Fibroblast of skin of right biceps (primary cell): ENCODE measurements at regions not wholly inside any gene's neighbourhood (a gene's known extent, or its start where the extent isn't known, plus 50 kb on each side); places are given as distances from the start of the nearest gene placed in this dataset.
A peak's percentile ranks its signal among the peaks of the same experiment; 100 is the strongest.

Source experiments
- DNase-seq: peaks from one replicate; pipeline ENCODE4 v3.0.0-alpha.2; 2013

- no peak for DNase-seq
Observed at GRCh38 chr2:8027387-8027786, 654.5 kb upstream of the ID2 start.

- no peak for DNase-seq
Observed at GRCh38 chr2:8028036-8028435, 653.8 kb upstream of the ID2 start.

GRCh38 chr2:8028436-8028835 lies 653.4 kb upstream of the ID2 start:
- DNase-seq: no peak

- no peak for DNase-seq
Observed at GRCh38 chr2:8028981-8029380, 652.9 kb upstream of the ID2 start.

- DNase-seq: peak; percentile 26
Observed at GRCh38 chr2:8030573-8031303, 651.1 kb upstream of the ID2 start.

- no peak for DNase-seq
Observed at GRCh38 chr2:8031370-8031769, 650.5 kb upstream of the ID2 start.

- DNase-seq: no peak
Observed at GRCh38 chr2:8033546-8034096, 648.2 kb upstream of the ID2 start.

GRCh38 chr2:8036366-8036765 lies 645.5 kb upstream of the ID2 start:
- peak; percentile 23 for DNase-seq

- no peak for DNase-seq
Observed at GRCh38 chr2:8039732-8040131, 642.1 kb upstream of the ID2 start.

GRCh38 chr2:8043295-8043694 lies 638.6 kb upstream of the ID2 start:
- no peak for DNase-seq

- no peak for DNase-seq
Observed at GRCh38 chr2:8044046-8044594, 637.7 kb upstream of the ID2 start.

GRCh38 chr2:8045081-8045614 lies 636.7 kb upstream of the ID2 start:
- no peak for DNase-seq

GRCh38 chr2:8046849-8047248 lies 635.0 kb upstream of the ID2 start:
- DNase-seq: no peak

GRCh38 chr2:8049176-8049575 lies 632.7 kb upstream of the ID2 start:
- DNase-seq: peak; percentile 58

GRCh38 chr2:8049851-8050571 lies 631.8 kb upstream of the ID2 start:
- no peak for DNase-seq

- DNase-seq: peak; percentile 62
Observed at GRCh38 chr2:8053216-8053615, 628.6 kb upstream of the ID2 start.

GRCh38 chr2:8054070-8054469 lies 627.8 kb upstream of the ID2 start:
- no peak for DNase-seq

- DNase-seq: no peak
Observed at GRCh38 chr2:8058652-8059051, 623.2 kb upstream of the ID2 start.

- no peak for DNase-seq
Observed at GRCh38 chr2:8059255-8059654, 622.6 kb upstream of the ID2 start.

GRCh38 chr2:8059794-8060193 lies 622.1 kb upstream of the ID2 start:
- no peak for DNase-seq

- DNase-seq: peak; percentile 6
Observed at GRCh38 chr2:8061219-8061618, 620.6 kb upstream of the ID2 start.

- DNase-seq: no peak
Observed at GRCh38 chr2:8064603-8065002, 617.3 kb upstream of the ID2 start.

- DNase-seq: no peak
Observed at GRCh38 chr2:8065191-8065590, 616.7 kb upstream of the ID2 start.
